Body of pancreas (tissue), 4 donors: ENCODE measurements at regions not wholly inside any gene's neighbourhood (a gene's known extent, or its start where the extent isn't known, plus 50 kb on each side); places are given as distances from the start of the nearest gene placed in this dataset.
A peak's percentile ranks its signal among the peaks of the same experiment; 100 is the strongest.

ENCODE experiments used
- ATAC-seq: fragments of 150-250 bp; one replicate; pipeline ENCODE4 v1.9.1; 2016
- DNase-seq, 4 donors: peaks; one replicate each; pipeline ENCODE4 v3.0.0-alpha.2; 2019
- H3K27ac ChIP-seq, 4 donors: fragments of 200-600 bp; sonication (generic); 1 replicate in 3 of 4; 2 replicates in 1 of 4; pipeline versions ENCODE4 v1.5.1 to v1.6.1; 2016 to 2019; ENCODE audit warnings: mild to moderate bottlenecking in 1 of 4, mixed read lengths in 1 of 4, moderate library complexity in 1 of 4
- H3K27me3 ChIP-seq, 2 donors: fragments of 200-600 bp; sonication (generic); one replicate each; pipeline ENCODE4 v1.6.0; 2016; ENCODE audit warnings: mild to moderate bottlenecking in 1 of 2
- H3K36me3 ChIP-seq, 2 donors: fragments of 200-600 bp; sonication (generic); replicated peaks in 1 of 2; 2 replicates each; pipeline ENCODE4 v1.5.1; 2016; ENCODE audit warnings: low read depth in 2 of 2; ENCODE audit not compliant: insufficient read depth in 1 of 2
- H3K4me1 ChIP-seq: fragments of 200-600 bp; sonication (generic); one replicate; pipeline ENCODE4 v1.6.0; 2016
- H3K4me3 ChIP-seq, 2 donors: fragments of 200-600 bp; sonication (generic); 1 replicate in 1 of 2; 2 replicates in 1 of 2; pipeline ENCODE4 v1.5.1; 2016 to 2019
- H3K9me3 ChIP-seq, 3 donors: fragments of 200-600 bp; sonication (generic); 1 replicate in 2 of 3; 2 replicates in 1 of 3; pipeline ENCODE4 v1.5.1; 2016
- CTCF ChIP-seq, 7 experiments: fragments of 450-650 bp in 4 of 7; fragments of 200-600 bp in 3 of 7; sonication (generic) in 3 of 7; IDR thresholded peaks; one replicate each; pipeline ENCODE4 v1.5.1; 2016 to 2019; ENCODE audit warnings: antibody characterized with exemption in 7 of 7
- POLR2A ChIP-seq, 3 donors: fragments of 450-650 bp; IDR thresholded peaks; one replicate each; pipeline ENCODE4 v1.6.1; 2016; ENCODE audit warnings: antibody characterized with exemption in 3 of 3, mild to moderate bottlenecking in 2 of 3
- WGBS, 2 donors: methylation state at CpG; one replicate each; pipeline ENCODE4 v1.1.5; 2017; 5-methylcytosine and 5-hydroxymethylcytosine counted together
- intact Hi-C: fragments of 100-400 bp; cut with DNase I; formaldehyde crosslinking; loops from one replicate; pipeline ENCODE4 v1.15.1; 2023

GRCh38 chr14:51473351-51473750 lies 178.4 kb upstream of the FRMD6 start:
- Histone ChIP-seq H3K4me1 (peaks cover 13% of the 10 kb centered on the region), H3K9me3 (no peaks in the 10 kb centered on the region), H3K27me3 (no peaks in the 10 kb centered on the region), H3K27ac (peak overlapping the region in 3 of 4 donors; percentile 61 to 70 (median 61)), H3K36me3 (no peaks in the 10 kb centered on the region), H3K4me3 (no peak overlapping the region)
- 66 to 88% methylated on average over 4 of the region's 4 CpGs for WGBS, 2 donors
- ATAC-seq (peak; percentile 33), DNase-seq (no peak)
- no peak for TF ChIP-seq CTCF (IDR thresholded peaks at IDR 0.05)
- intact Hi-C loops = no loop called here

DNA sequence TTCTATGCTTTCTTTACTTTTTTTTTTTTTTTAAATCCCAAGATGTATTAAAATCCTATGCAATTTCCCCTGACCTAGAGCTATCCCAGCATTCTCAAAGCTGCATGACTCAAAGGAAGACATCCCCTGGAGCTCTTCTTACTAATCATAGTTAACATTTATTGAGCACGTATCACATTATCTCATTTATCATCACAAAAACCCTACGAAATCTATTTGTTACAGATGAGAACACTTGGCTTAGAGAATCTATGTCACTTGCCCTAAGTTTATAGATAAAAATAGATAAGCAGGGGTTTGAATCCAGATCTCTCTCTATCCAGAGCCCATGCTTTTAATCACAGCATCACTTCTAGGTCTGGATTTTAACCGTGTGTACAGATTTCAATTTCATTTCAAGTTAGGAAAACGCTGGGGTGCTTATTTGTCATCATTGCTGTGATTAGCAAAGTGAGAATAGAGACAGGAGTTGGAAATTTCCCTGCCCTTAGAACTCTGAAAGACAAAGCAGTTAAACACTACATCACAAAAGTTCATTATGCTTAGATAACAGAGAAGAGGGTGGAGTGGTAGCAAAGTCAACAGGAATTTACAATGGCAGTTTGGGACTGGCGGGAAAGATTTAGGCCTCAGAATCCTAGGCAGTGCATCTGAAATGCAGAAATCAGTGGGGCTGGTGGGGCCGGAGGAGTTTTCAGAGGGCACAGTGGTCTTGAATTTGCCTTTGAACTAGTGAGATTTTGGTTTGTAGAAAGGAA lies 177.7 kb upstream of the FRMD6 start:
- intact Hi-C loops = no loop called here
- Histone ChIP-seq H3K36me3 (no peaks in the 10 kb centered on the region), H3K27ac (peak overlapping the region in 3 of 4 donors; percentile 61 to 70 (median 61)), H3K27me3 (no peaks in the 10 kb centered on the region), H3K4me1 (peaks cover 13% of the 10 kb centered on the region), H3K4me3 (no peak overlapping the region), H3K9me3 (no peaks in the 10 kb centered on the region)
- TF ChIP-seq CTCF (IDR thresholded peaks at IDR 0.05) = no peak
- no peak for TF ChIP-seq POLR2A (IDR thresholded peaks at IDR 0.05)
- no peak for DNase-seq
- 55 to 59% methylated on average over 6 of the region's 6 CpGs for WGBS, 2 donors
- ATAC-seq = no peak

DNA sequence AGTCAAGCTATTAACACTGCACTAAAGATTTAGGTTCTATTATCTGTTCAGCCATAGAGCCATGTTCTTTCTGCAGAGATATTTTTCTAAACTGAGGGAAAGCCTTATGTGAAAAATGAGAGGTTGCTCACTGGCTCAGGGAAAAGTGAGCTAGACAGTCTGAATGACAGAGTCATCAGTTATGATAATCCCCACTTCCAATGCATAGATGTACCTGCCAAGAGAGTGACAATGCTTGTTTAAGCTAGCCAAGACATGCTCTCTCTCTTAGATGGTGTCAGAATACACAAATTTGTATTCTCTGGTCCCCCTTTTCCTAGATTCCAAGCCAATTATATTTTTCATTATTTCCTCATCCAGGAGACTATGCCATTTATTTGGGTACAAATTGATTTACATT lies 176.9 kb upstream of the FRMD6 start:
- Histone ChIP-seq H3K4me3 (no peak overlapping the region), H3K27ac (no peak overlapping the region), H3K9me3 (no peaks in the 10 kb centered on the region), H3K4me1 (peaks cover 13% of the 10 kb centered on the region), H3K36me3 (no peaks in the 10 kb centered on the region), H3K27me3 (no peaks in the 10 kb centered on the region)
- TF ChIP-seq CTCF (IDR thresholded peaks at IDR 0.05) (no peak), POLR2A (IDR thresholded peaks at IDR 0.05) (no peak)
- DNase-seq (no peak), ATAC-seq (no peak)
- intact Hi-C loops = no loop called here

DNA sequence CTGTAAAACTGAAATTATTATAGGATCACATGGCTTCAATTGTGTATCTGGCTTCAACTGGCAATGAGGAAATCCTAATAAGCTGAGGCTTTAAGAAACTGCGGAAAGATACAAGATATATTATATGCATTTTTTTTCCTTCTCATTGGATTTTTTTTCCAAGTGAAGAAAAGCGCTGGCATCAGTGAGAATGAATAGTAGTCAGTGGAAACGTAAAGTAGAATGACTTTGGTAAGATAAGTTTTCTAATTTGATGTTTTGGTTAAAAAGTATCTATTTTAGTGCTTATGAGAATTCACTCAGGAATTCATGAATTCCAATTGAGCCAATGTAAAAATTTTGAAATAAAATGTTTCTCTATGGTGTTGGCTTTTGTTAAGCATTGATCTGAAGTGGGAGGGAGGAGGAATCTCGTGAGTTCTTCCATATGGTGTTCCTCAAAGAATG lies 173.5 kb upstream of the FRMD6 start:
- H3K4me3 ChIP-seq = no peak overlapping the region
- H3K4me1 ChIP-seq = peaks cover 12% of the 10 kb centered on the region
- TF ChIP-seq CTCF (IDR thresholded peaks at IDR 0.05) (no peak), POLR2A (IDR thresholded peaks at IDR 0.05) (no peak)
- H3K27ac ChIP-seq = no peak overlapping the region
- H3K9me3 ChIP-seq = no peaks in the 10 kb centered on the region
- H3K36me3 ChIP-seq = no peaks in the 10 kb centered on the region
- intact Hi-C loops = no loop called here
- 78 to 80% methylated on average over 4 of the region's 4 CpGs for WGBS, 2 donors
- H3K27me3 ChIP-seq = no peaks in the 10 kb centered on the region
- DNase-seq = no peak
- ATAC-seq = no peak
